Kidney (tissue), 13 donors: ENCODE measurements at regions not wholly inside any gene's neighbourhood (a gene's known extent, or its start where the extent isn't known, plus 50 kb on each side); places are given as distances from the start of the nearest gene placed in this dataset.

Source experiments
- DNase-seq, 5 donors: peaks; one replicate each; pipeline ENCODE4 v3.0.0-alpha.2; 2013 to 2020
- FAIRE-seq: peaks from 2 replicates; lab custom pipeline; 2012; peaks lifted over from hg19 to GRCh38; lab: Jason Lieb, UNC
- H3K27ac ChIP-seq, 2 donors: one replicate each; pipeline ENCODE4 v1.7.0; 2013; ENCODE audit warnings: low read depth in 2 of 2, low read length in 2 of 2, inconsistent platforms in 1 of 2
- H3K27me3 ChIP-seq: one replicate; pipeline ENCODE4 v1.7.1; 2013; ENCODE audit warnings: low read length, inconsistent platforms; ENCODE audit not compliant: control insufficient read depth, insufficient read depth
- H3K36me3 ChIP-seq, 3 donors: one replicate each; pipeline versions ENCODE4 v1.7.0 to v1.7.1; 2013; ENCODE audit warnings: low read length in 3 of 3, control low read depth in 1 of 3, inconsistent platforms in 1 of 3; ENCODE audit not compliant: insufficient read depth in 3 of 3, control insufficient read depth in 2 of 3
- H3K4me1 ChIP-seq, 3 donors: one replicate each; pipeline versions ENCODE4 v1.7.0 to v1.7.1; 2013; ENCODE audit warnings: low read length in 3 of 3, inconsistent platforms in 1 of 3, low read depth in 1 of 3; ENCODE audit not compliant: control insufficient read depth in 2 of 3, insufficient read depth in 2 of 3
- H3K4me3 ChIP-seq, 3 donors: one replicate each; pipeline versions ENCODE4 v1.7.0 to v1.8.1; 2013; ENCODE audit warnings: low read length in 3 of 3, control low read depth in 1 of 3, inconsistent platforms in 1 of 3
- H3K9ac ChIP-seq, 3 donors: one replicate each; pipeline versions ENCODE4 v1.7.0 to v1.7.1; 2013; ENCODE audit warnings: low read length in 3 of 3, control low read depth in 1 of 3, inconsistent platforms in 1 of 3
- H3K9me3 ChIP-seq, 3 donors: one replicate each; pipeline versions ENCODE4 v1.7.0 to v1.7.1; 2013; ENCODE audit warnings: low read length in 3 of 3, control low read depth in 1 of 3, inconsistent platforms in 1 of 3; ENCODE audit not compliant: control insufficient read depth in 2 of 3, insufficient read depth in 1 of 3
- intact Hi-C: fragments of 100-400 bp; cut with DNase I; formaldehyde crosslinking; loops from one replicate; pipeline ENCODE4 v1.11.1; 2022
- TF ChIP-seq, protein P1 (sequence below): IDR thresholded peaks from 3 replicates; pipeline ENCODE4 v1.5.1; 2012; ENCODE audit warnings: mild to moderate bottlenecking, moderate library complexity, borderline replicate concordance; ENCODE audit not compliant: insufficient read depth; ENCODE audit errors: extremely low read depth
- donor health status: control.
- donor health status: control.
- donor health status: control.
- donor health status: control.
- donor health status: control.
- donor health status: DM: yes; HTN: yes; CAD: no.
- donor health status: Normal renal cell carcinoma (clear cell type).

DNA sequence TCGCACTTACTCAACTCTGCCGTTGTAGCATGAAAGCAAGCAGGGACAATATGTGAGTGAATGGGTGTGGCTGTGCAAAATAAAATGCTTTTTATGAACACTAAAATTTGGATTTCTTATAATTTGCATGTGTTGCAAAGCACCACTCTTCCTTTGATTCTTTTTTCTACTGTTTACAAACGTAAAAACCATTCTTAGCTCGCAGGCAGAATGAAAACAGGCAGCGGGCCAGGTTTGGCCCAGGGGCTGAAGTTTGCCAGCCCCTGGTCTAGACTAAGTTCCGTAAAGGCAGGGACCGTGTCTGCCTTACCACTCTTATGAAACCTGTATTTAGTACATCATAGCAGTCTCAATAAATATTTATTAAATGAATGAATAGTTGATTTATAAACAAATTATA is 83.7 kb upstream of the SPATS2L start:
- Histone ChIP-seq H3K4me3 (no peak overlapping the region), H3K9ac (no peak overlapping the region), H3K9me3 (no peaks in the 10 kb centered on the region), H3K36me3 (no peaks in the 10 kb centered on the region), H3K4me1 (peaks cover 3 to 29% (median 5%) of the 10 kb centered on the region in 3 donors), H3K27ac (no peak overlapping the region), H3K27me3 (no peaks in the 10 kb centered on the region)
- intact Hi-C loops, result no loop called here
- TF ChIP-seq, protein P1, sequence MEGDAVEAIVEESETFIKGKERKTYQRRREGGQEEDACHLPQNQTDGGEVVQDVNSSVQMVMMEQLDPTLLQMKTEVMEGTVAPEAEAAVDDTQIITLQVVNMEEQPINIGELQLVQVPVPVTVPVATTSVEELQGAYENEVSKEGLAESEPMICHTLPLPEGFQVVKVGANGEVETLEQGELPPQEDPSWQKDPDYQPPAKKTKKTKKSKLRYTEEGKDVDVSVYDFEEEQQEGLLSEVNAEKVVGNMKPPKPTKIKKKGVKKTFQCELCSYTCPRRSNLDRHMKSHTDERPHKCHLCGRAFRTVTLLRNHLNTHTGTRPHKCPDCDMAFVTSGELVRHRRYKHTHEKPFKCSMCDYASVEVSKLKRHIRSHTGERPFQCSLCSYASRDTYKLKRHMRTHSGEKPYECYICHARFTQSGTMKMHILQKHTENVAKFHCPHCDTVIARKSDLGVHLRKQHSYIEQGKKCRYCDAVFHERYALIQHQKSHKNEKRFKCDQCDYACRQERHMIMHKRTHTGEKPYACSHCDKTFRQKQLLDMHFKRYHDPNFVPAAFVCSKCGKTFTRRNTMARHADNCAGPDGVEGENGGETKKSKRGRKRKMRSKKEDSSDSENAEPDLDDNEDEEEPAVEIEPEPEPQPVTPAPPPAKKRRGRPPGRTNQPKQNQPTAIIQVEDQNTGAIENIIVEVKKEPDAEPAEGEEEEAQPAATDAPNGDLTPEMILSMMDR, result no peak
- FAIRE-seq, result no peak
- DNase-seq, result no peak

DNA sequence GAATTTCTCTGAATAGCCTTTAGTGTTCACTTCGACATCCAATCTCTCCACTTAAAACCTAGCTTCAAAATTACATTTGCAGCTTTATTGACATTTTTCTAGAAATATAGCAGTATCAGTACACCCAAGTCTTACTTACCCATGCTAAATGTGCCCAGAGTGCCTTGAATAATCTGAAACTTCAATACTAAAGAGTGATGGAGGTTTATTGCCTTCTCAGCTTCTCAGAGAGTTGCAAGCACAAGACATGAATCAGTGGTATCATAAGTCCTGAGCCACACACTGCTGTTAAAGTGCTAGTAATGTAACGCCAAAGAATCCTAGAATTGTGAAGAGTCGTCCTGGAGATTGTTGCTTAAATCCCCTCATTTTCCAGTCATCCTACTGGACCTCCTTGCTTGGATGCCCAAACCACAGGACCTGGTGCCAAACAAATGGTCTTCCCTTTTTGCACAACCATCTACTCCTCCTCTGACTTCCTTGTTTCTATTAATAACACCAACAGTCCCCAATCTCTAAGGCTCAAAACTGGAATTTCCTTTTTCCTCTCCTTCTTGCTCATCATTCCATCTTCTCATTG is 83.2 kb upstream of the SPATS2L start:
- FAIRE-seq, result no peak
- Histone ChIP-seq H3K4me1 (peaks cover 3 to 29% (median 5%) of the 10 kb centered on the region in 3 donors), H3K27ac (no peak overlapping the region), H3K4me3 (no peak overlapping the region), H3K27me3 (no peaks in the 10 kb centered on the region), H3K36me3 (no peaks in the 10 kb centered on the region), H3K9ac (no peak overlapping the region), H3K9me3 (no peaks in the 10 kb centered on the region)
- intact Hi-C loops, result no loop called here
- no peak for DNase-seq
- TF ChIP-seq, protein P1, result no peak

DNA sequence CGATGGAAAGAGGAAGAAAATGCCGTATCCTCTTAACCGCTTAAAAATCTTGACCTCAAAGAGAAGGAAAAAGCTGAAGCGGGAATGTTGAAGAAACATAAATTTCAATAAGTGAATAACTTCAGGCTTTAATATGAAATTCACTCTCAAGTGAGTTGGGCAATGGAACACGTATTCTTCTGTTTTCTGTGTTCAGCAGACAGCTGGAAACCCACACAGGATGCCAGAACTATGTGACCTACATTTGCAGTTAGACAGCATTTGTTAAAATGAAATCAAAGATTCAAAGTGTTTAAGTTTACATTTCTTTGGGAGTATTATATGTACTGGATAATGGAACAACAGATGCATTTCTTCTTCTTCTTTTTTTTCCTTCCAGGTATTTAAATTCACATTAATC is 80.5 kb upstream of the SPATS2L start:
- intact Hi-C loops, result no loop called here
- H3K4me3 ChIP-seq, result no peak overlapping the region
- FAIRE-seq (no peak), DNase-seq (peak in 1 of 5 donors; percentile 24)
- H3K27ac ChIP-seq, result no peak overlapping the region
- H3K4me1 ChIP-seq, result peaks cover 1 to 12% (median 4%) of the 10 kb centered on the region in 3 donors
- no peaks in the 10 kb centered on the region for H3K36me3 ChIP-seq
- no peak overlapping the region for H3K9ac ChIP-seq
- no peaks in the 10 kb centered on the region for H3K9me3 ChIP-seq
- TF ChIP-seq, protein P1, result no peak
- no peaks in the 10 kb centered on the region for H3K27me3 ChIP-seq
